OCI-LY7 (cell line): ENCODE measurements at regions not wholly inside any gene's neighbourhood (a gene's known extent, or its start where the extent isn't known, plus 50 kb on each side); places are given as distances from the start of the nearest gene placed in this dataset.
"Not testable (repeated sequence)": the region's sequence is repeated elsewhere in the genome, so short reads cannot be mapped to it uniquely, and the experiment has no call there.

Experiments used
- BruUV-seq: library from RNA; stranded (reverse); fragments of 400-500 nt; replicated peaks from 2 replicates; lab custom pipeline; 2021; lab: Mats Ljungman, UMichigan
- CTCF ChIA-PET: fragments of 300-600 bp; sonication (Branson Sonifier 250); formaldehyde crosslinking; loops from one replicate; lab custom pipeline; 2022; ENCODE audit warnings: antibody characterized with exemption; ENCODE audit not compliant: unreplicated experiment; lab: Charles Lee
- POLR2A ChIA-PET: fragments of 300-600 bp; sonication (Branson Sonifier 250); formaldehyde crosslinking; loops from one replicate; lab custom pipeline; 2022; ENCODE audit warnings: antibody characterized with exemption; lab: Charles Lee
- DNase-seq: peaks from one replicate; pipeline ENCODE4 v3.0.0-alpha.2; 2015; ENCODE audit warnings: low spot score
- H2AFZ ChIP-seq: fragments of 200-600 bp; sonication (generic), shearing (Covaris generic); 2 replicates; pipeline ENCODE4 v1.6.1; 2014; ENCODE audit warnings: mild to moderate bottlenecking, antibody characterized with exemption, low read length, moderate library complexity
- H3K27ac ChIP-seq: fragments of 200-600 bp; sonication (generic); 2 replicates; pipeline ENCODE4 v1.5.1; 2014; ENCODE audit warnings: mixed run types, low read depth, mild to moderate bottlenecking, moderate library complexity, low read length, inconsistent platforms; ENCODE audit not compliant: poor library complexity, severe bottlenecking
- H3K36me3 ChIP-seq: fragments of 200-600 bp; sonication (generic); 2 replicates; pipeline ENCODE4 v1.6.1; 2014; ENCODE audit warnings: mild to moderate bottlenecking, antibody characterized with exemption, low read length, moderate library complexity, mixed read lengths; ENCODE audit not compliant: insufficient read depth
- H3K4me1 ChIP-seq: fragments of 200-600 bp; sonication (generic); 2 replicates; pipeline ENCODE4 v1.5.1; 2014; ENCODE audit warnings: mild to moderate bottlenecking, low read length; ENCODE audit not compliant: insufficient read depth, poor library complexity, severe bottlenecking
- H3K4me2 ChIP-seq: fragments of 200-600 bp; sonication (generic); 2 replicates; pipeline ENCODE4 v1.6.1; 2014; ENCODE audit warnings: mild to moderate bottlenecking, low read length
- H3K4me3 ChIP-seq: fragments of 200-600 bp; sonication (generic); 2 replicates; pipeline ENCODE4 v1.5.1; 2014; ENCODE audit warnings: mild to moderate bottlenecking, low read depth, low read length; ENCODE audit not compliant: poor library complexity, severe bottlenecking
- H3K79me2 ChIP-seq: fragments of 200-600 bp; sonication (generic); 2 replicates; pipeline ENCODE4 v1.6.1; 2016; ENCODE audit warnings: low read depth, mild to moderate bottlenecking, low read length, moderate library complexity, mixed read lengths; ENCODE audit not compliant: insufficient read depth
- H3K9me2 ChIP-seq: fragments of 200-600 bp; sonication (generic); 2 replicates; pipeline ENCODE4 v1.6.1; 2016; ENCODE audit warnings: mild to moderate bottlenecking, low read length, mixed read lengths; ENCODE audit not compliant: insufficient read depth
- H3K9me3 ChIP-seq: fragments of 200-600 bp; sonication (generic); 2 replicates; pipeline ENCODE4 v1.6.1; 2014; ENCODE audit warnings: mild to moderate bottlenecking, mixed run types, low read length, mixed read lengths
- H4K20me1 ChIP-seq: fragments of 200-600 bp; sonication (generic); 2 replicates; pipeline ENCODE4 v1.6.1; 2014; ENCODE audit warnings: mild to moderate bottlenecking, antibody characterized with exemption, low read length, moderate library complexity, mixed read lengths; ENCODE audit not compliant: insufficient read depth
- EZH2phosphoT487 ChIP-seq: fragments of 200-600 bp; sonication (generic); IDR thresholded peaks from 2 replicates; pipeline ENCODE4 v1.6.1; 2018; ENCODE audit warnings: low read depth, borderline replicate concordance, mild to moderate bottlenecking, mixed run types, antibody characterized with exemption, low read length, moderate library complexity, mixed read lengths
- intact Hi-C: fragments of 100-400 bp; cut with micrococcal nuclease; formaldehyde crosslinking; loops from one replicate; pipeline ENCODE4 v1.10.0; 2022; ENCODE audit not compliant: unreplicated experiment
- TF ChIP-seq, protein P1 (sequence below): fragments of 200-600 bp; sonication (generic); conservative IDR thresholded peaks from 2 replicates; pipeline ENCODE4 v1.5.1; 2014; ENCODE audit warnings: mild to moderate bottlenecking, antibody characterized with exemption, low read length, moderate library complexity, mixed read lengths

DNA sequence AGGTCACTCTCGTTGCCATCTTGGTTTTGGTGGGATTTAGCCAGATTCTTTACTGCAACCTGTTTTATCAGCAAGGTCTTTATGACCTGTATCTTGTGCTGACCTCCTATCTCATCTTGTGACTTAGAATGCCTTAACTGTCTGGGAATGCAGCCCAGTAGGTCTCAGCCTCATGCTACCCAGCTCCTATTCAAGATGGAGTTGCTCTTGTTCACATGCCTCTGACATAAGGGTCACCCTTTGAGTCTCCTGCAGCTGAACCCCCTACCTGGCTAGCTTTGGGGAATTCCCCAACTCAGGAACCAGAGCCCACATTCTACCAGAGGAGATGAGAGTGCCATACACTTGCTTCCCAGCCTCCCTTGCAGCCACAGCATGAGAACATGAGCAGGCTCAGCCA, 123.0 kb upstream of the ARHGEF3 start:
- H3K4me3 ChIP-seq, H2AFZ ChIP-seq, H4K20me1 ChIP-seq, H3K36me3 ChIP-seq, H3K9me2 ChIP-seq, BruUV-seq, intact Hi-C loops, H3K9me3 ChIP-seq, H3K79me2 ChIP-seq, DNase-seq: not testable (repeated sequence)
- CTCF ChIA-PET, result interaction anchor here (1.6 kb wide), 1 partner anchor 65 kb away, joined by 4 read pairs; no protein-coding TSS in a partner anchor
- Histone ChIP-seq H3K27ac (peak overlapping the region; percentile 66), H3K4me2 (peak overlapping the region; percentile 70), H3K4me1 (peaks cover 95% of the 10 kb centered on the region)
- POLR2A ChIA-PET, result interaction anchor here (0.8 to 1.2 kb wide), 2 partner anchors 16 to 124 kb away, joined by 3 read pairs; no protein-coding TSS in a partner anchor

DNA sequence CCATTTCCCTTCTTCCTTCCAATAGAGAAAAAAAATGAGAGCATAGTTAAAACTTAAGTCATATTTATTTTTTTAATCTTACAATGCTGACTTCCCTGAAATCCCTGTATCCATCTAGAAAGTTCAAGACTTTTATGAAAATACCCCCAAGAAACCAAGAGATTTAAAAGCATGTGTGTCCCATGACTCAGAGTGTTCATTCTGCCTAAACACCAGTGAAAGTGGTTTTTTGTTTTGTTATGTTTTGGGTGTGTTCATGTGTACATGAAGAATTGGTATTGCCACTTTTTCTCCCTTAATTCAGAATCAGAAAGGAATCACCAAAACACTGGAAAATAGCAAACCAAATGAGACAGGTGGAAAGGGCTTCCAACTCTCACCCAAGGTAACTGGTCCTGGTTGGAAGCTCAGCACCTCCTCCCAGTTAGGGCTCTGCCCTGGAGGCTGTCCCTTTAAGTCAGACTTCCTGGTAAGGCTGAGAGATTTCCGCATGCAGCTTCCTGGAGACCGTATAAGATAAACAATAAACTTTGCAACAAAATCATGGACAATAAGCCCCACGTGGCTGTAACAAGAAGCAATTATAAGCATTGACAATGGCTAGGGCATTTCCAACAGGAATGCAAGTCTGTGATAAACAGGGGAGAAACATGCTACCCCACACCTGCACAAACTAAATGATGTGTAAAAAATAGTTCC, 121.9 kb upstream of the ARHGEF3 start:
- peak; percentile 52 for DNase-seq
- Histone ChIP-seq H3K27ac (peak overlapping the region; percentile 66), H3K79me2 (peaks cover 3% of the 10 kb centered on the region; the same call in 1 of the 2 replicates), H3K36me3 (no peaks in the 10 kb centered on the region), H2AFZ (peak overlapping the region; percentile 71; the same call in 1 of the 2 replicates), H3K9me3 (no peaks in the 10 kb centered on the region), H3K4me2 (peak overlapping the region; percentile 70), H3K9me2 (no peaks in the 10 kb centered on the region), H3K4me1 (peaks cover 97% of the 10 kb centered on the region), H4K20me1 (no peaks in the 10 kb centered on the region), H3K4me3 (peak overlapping the region; percentile 42)
- CTCF ChIA-PET, result interaction anchor here (0.6 kb wide), 1 partner anchor 143 kb away, joined by 3 read pairs; no protein-coding TSS in a partner anchor
- POLR2A ChIA-PET, result no interaction called here
- TF ChIP-seq, protein P1, sequence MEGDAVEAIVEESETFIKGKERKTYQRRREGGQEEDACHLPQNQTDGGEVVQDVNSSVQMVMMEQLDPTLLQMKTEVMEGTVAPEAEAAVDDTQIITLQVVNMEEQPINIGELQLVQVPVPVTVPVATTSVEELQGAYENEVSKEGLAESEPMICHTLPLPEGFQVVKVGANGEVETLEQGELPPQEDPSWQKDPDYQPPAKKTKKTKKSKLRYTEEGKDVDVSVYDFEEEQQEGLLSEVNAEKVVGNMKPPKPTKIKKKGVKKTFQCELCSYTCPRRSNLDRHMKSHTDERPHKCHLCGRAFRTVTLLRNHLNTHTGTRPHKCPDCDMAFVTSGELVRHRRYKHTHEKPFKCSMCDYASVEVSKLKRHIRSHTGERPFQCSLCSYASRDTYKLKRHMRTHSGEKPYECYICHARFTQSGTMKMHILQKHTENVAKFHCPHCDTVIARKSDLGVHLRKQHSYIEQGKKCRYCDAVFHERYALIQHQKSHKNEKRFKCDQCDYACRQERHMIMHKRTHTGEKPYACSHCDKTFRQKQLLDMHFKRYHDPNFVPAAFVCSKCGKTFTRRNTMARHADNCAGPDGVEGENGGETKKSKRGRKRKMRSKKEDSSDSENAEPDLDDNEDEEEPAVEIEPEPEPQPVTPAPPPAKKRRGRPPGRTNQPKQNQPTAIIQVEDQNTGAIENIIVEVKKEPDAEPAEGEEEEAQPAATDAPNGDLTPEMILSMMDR, result no peak
- TF ChIP-seq EZH2phosphoT487, result no peak
- intact Hi-C loops, result no loop called here
- no TSS peak for BruUV-seq

- intact Hi-C loops, result no loop called here
- no peak overlapping the region for H2AFZ ChIP-seq
- BruUV-seq, result no TSS peak
- H3K9me3 ChIP-seq, result no peaks in the 10 kb centered on the region
- POLR2A ChIA-PET, result interaction anchor here (0.6 to 1.5 kb wide), 10 partner anchors 14 to 562 kb away, joined by 3 to 6 read pairs (median 3); no protein-coding TSS in a partner anchor
- no peaks in the 10 kb centered on the region for H3K36me3 ChIP-seq
- H4K20me1 ChIP-seq, result no peaks in the 10 kb centered on the region
- peak; percentile 58 for DNase-seq
- H3K4me2 ChIP-seq, result peak overlapping the region; percentile 61
- TF ChIP-seq, protein P1, result no peak
- TF ChIP-seq EZH2phosphoT487, result no peak
- CTCF ChIA-PET, result interaction anchor here (1.0 kb wide), 1 partner anchor 43 kb away, joined by 3 read pairs; no protein-coding TSS in a partner anchor
- peaks cover 3% of the 10 kb centered on the region; the same call in 1 of the 2 replicates for H3K79me2 ChIP-seq
- no peaks in the 10 kb centered on the region for H3K9me2 ChIP-seq
- peaks cover 98% of the 10 kb centered on the region for H3K4me1 ChIP-seq
- H3K4me3 ChIP-seq, result no peak overlapping the region
- peak overlapping the region; percentile 42 for H3K27ac ChIP-seq
Measured at GRCh38 chr3:56921573-56922453, 120.1 kb upstream of the ARHGEF3 start.
